ENCODE measurements at regions not wholly inside any gene's neighbourhood (a gene's known extent, or its start where the extent isn't known, plus 50 kb on each side); places are given as distances from the start of the nearest gene placed in this dataset.
A peak's percentile ranks its signal among the peaks of the same experiment; 100 is the strongest.
"Not testable (repeated sequence)": the region's sequence is repeated elsewhere in the genome, so short reads cannot be mapped to it uniquely, and the experiment has no call there.

DNA sequence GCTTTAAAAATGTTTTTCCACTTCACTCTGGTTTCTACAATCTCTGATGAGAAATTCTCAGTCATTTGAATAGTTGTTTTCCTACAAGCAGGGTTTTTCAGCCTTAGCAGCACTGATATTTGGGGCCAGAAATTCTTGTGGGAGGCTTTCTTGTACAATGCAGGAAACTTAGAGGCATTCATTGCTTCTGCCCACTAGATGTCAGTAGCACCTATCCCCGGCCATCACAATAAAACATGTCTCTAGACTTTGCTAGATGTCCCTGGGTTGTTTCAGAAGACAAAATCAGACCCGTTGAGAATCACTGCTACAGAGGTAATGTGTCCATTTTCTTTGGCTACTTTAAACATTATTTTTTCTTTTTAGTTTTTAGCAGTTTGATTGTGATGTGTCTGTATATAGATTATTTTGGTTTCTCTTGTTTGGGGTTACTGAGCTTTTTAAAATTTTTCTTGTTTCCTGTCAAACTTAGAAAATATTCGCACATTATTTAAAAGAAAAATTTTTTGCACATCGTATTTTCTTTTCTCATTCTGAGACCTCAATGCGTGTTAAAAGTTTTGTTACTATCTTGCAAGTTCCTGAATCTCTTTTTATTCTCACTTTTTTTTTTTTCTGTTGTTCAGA is 60.8 kb upstream of the CCDC179 start:
- peak; percentile 12 for DNase-seq

DNA sequence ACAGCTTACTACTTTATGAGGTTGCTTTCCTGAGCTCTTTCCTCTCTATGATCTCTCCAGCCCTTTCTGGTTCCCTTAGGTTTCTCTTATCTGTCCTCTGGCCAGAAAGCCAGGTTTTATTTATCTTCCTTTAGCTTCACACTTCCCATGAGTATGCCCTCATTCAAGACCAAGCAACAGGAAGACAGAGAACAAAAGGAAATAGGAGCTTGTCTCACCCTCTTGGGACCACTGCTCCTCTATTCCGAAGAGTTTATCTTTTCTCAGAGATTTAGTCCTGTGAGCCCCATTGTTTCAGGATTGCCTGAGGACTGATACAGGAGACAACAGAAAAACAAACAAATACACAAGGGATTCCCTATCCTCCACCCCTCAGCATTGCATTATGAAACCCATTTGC is 62.4 kb upstream of the CCDC179 start:
- DNase-seq: no peak

DNA sequence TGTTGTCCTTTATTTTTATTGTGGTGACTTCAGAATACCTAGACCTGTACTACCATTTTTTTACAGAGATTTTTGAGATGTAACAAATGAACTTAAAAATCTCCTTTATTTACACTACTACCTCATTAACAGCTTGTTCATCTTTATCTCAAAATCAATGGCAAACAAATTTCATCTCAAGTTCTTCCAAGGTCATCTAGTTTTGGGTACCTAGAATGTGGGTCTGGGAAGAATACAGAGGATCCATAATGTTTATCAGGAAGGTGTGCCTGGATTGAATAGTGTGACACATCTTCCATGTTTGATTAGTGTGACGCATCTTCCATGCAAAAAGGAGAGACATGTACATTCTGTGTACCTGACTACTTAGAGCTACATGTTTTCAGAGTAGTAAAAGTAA is 63.3 kb upstream of the CCDC179 start:
- DNase-seq: no peak

DNA sequence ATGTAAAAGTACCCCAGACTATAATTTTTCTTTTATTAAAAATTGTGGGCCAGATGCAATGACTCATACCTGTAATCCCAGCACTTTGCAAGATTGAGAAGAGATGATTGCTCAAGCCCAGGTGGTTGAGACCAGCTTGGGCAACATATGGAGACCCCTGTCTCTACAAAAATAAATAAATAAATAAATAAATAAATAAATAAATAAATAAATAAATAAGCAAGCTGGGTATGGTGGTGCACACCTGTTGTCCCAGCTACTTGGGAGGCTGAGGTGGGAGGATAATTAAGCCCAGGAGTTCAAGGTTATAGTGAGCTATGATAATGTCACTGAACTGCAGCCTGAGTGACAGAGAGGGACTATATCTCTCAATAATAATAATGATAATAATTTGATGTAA is 66.1 kb upstream of the CCDC179 start:
- DNase-seq: no peak

DNA sequence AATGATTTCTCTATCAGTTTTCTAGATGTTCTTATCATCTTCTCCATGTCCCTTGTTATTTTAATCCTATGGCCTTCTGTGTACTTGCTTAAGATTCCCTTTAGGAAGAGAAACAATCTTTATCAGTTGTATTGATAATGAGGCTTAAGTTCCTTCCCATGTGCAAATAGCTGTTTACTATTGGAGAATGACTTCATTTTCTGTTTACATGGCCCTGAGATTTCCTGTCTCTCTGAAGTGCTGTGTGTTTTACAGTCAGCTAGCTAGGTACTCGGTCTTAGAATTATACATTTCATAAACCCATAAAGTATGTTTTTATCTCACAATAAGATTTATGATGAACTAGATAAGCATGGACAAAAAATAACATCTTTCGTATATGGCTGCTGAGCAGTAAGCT is 67.5 kb upstream of the CCDC179 start:
- DNase-seq: no peak

DNA sequence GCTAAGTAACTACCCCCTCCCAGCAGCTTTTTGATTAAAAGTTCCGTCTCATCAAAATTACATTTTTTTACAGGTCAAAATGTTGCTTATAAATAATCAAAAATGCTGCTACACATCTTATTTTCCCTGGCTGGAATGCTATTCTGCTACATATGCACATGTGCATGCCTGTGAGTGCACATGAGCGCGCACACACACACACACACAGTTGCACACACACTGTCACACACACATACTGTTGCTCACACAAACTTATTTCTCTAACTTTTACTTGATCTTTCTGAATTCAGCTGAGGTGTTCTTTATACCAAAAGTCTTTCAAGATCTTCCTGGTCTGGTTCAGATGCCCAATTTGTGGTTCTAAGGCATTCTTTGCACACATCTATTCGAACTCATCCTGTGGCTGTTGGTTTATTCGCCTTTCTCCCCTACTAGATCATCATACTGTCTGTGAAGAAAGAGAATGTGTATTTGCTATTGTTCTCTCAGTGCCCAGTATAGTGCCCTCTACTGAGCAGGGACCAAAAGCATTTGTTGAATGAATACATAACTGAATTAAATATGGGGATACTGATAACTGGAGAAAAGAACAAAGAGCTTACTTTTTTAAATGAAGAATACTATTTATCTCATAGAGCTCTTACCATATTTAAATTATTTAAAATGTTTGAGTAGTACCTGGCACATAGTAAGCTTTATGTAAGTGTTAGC is 68.1 kb upstream of the CCDC179 start:
- DNase-seq: no peak

DNA sequence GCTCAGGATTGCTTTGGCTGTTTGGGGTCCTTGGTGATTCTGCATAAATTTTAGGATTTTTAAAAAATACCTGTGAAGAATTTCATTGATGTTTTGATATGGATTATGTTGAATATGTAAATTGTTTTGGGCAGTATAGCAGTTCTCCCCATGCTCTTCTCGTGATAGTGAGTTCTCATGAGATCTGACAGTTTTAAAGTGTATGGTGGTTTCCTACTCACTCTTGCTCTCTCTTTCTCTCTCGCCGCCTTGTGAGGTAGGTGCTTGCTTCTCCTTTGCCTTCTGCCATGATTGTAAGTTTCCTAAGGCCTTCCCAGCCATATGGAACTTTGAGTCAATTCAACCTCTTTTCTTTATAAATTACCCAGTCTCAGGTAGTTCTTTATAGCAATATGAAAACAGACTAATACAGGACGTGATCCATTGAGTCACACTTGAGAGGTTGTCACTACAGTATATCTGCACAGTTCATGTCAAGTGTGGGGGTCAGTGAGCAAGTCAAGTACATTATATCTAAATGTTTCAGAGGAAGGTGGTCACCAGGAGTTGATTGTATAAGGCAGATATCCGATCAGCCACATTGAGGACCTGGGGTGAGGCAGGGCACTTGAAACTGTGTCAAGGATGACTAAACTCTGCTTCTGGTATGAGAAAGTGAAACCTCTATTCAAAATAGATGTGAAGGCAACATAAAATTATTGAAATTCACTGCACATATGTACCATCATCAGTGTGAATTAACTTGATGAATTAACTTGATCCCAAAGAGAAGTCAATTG is 70.7 kb upstream of the CCDC179 start:
- no peak for DNase-seq

DNA sequence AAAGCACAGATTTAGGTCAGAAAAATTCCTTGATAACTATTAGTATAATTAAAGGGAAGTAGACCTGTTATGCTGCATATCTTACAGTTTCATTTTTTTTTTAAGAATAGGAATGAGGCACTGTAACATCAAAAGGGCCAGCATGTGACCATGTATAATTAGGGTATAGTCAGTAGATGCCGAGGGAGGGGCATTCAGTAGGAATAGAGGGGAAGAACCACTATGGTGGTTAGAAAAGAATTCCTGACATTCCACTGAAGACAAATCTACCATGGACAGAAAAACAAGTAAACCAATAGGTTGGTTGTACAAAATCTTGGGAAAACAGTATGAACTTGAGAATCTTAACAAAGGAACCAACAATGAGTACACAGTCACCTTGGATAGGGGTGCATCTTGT is 78.4 kb upstream of the CCDC179 start:
- DNase-seq: no peak

DNA sequence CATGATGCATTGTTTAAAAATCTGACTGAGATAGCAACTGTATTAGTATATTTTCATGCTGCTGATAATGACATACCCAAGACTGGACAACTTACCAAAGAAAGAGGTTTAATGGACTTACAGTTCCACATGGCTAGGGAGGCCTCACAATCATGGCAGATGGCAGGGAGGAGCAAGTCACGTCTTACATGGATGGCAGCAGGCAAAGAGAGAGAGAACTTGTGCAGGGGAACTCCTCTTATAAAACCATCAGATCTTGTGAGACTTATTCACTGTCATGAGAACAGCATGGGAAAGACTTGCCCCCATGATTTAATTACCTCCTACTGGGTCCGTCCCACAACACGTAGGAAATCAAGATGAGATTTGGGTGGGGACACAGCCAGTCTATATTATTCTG is 81.3 kb upstream of the CCDC179 start:
- DNase-seq: not testable (repeated sequence)

DNA sequence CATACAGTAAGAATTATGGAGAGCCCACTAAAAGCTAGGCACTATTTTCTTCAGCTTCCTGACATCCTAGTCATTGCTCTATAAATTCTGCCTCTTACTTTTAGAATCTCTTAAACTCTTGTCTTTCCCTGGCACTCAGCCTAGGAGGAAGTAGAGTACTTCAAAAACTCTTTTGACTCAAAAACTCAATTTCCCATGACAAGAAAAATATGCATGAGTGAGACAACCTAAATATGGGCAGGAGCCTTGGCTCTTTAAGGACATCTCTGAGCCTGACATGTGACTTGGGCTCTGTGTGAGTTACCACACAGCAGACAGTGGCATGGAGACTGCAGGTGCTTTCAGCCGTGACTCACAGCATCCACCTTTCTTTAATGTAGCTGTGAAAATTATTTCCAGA is 97.5 kb upstream of the CCDC179 start:
- no peak for DNase-seq

DNA sequence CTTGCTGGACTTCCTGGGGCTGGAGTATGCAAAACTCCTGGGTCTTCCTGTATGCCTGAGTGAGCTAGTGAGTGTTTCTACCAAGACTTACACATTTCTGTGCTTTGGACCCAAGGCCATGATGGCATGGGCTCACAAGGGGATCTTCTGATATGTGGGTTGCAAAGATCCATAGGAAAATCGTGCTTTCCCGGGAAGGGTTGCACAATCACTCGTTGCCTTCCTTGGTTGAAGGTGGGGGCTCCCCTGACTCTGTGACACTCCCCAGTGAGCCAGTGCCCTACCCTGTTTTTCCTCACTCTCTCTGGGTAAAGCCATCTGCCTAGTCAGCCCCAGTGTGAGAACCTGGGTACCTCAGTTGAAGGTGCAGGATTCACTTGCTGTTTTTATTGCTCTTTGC is 114.0 kb upstream of the CCDC179 start:
- DNase-seq: no peak

DNA sequence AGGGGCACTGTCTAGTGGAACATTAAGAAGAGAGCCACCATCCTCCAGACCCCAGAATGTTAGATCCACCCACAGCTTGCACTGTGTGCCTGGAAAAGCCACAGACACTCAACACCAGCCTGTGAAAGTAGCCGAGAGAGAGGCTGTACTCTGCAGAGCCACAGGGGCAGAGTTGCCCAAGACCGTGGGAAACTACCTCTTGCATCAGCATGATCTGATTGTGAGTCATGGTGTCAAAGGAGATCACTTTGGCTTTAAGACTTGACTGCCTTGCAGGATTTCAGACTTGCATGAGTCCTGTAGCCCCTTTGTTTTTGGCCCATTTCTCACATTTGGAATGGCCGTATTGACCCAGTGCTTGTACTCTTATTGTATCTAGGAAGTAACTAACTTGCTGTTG is 115.9 kb upstream of the CCDC179 start:
- DNase-seq: no peak

DNA sequence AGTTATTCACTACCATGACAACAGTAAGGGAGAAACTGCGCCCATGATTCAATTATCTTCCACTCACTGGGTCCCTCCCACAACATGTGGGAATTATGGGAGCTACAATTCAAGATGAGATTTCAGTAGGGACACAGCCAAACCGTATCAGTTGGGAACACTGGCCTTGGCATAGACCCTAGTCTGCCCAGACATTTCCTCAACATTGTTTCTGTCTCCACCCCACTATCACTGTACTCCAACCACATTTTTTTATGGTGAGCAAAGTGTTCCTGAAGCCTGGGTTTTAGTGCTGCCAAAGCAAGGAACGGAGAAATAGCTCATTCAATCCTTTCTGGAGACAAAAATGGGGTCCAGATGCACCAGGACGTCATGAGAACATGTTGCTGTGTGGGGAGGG is 122.6 kb upstream of the CCDC179 start:
- no peak for DNase-seq

DNA sequence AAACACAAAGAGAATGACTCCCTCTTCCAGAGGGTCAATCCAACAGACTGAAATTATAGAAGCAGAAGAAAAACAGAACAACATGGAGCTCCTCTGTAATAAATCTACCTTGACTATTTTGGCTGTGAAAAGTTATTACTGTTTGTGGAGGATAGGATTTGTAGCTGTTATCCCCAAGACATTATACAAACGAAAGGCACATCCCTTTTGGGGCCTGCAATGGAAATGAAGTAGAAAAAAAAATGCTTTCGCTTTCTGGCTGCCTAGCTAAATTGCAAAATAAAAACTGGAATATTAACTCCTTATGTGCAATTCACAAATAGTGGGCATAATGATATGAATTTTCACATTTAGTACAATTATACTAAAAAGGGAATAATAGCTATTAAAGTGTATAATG is 123.8 kb upstream of the CCDC179 start:
- no peak for DNase-seq

DNA sequence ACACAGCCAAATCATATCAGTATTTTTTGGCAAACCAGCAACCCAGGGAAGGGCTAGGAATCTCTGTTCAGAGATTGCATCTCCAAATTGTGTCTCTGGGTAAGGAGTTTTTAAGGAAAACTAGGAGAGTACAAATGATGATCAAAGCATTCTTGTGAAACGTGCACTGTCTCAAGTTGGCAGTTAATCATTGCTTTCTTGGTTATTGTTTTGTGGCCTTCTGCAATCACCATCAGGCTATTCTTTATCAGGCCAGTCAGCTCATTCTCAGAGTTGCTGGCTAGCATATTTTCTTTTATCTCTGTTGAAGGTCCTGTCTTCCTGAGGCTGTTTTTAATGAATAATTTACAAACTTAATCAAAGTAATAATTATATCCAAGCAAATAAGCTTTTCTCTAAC is 129.1 kb upstream of the CCDC179 start:
- no peak for DNase-seq

DNA sequence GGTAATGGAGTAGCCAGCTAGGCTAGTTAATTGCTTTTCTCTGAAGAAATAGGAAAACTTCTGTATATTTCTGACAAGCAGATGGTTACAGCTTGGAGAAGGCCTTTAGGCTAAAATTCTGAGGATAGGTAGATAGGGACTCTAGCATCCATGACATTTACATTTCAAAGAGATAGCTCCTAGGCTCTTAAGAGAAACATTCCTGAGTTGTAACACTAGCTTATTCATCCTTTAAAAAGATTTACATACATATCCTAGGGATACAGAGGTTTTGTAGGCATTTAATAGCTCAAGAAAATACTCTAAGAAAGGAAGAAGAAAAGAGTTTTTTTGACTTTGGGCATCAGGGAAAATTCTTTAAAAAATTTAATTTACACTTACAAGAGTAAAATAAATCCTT is 130.9 kb upstream of the CCDC179 start:
- DNase-seq: no peak

DNA sequence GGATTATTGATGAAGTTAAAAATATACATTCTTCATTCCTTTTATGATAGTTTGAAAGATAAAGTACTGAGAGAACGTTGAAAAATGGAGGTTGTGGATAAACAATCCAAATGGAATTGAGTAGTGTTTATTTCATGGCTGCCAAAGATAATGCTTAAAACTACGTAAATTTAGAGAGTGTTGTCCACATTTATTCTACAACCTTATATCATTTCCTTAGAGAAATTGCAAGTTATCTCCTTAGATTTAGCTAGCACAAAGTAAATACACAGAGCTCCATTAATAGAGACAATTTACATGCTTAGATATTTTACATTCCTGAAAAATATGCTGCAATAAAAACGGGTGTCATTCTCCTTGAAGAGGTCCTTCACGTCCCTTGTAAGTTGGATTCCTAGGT is 146.5 kb upstream of the CCDC179 start:
- no peak for DNase-seq

DNA sequence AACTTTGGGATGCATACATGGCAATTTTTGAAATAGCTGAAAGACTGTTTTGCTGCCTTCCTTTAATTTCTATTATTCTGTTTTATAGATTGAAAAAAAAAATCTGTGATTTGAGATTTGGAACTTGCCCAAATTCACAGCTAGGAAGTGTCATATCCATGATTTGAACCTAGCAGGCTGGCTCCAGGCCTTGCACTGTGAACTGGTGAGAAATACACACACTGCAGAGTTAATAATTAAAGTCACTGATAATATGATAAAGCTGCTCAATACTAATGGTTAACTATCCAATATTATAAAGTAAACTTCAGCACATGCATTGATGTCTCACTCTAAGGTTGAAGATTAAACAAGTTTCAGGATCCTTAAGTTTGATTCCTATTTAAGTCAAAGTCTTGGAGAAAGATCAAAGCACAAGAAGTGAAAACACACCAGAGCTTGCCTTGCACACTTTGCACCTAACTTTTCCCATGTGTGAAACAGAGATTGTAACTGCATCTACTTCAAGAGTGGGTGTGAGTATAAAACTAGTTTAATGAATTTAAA is 150.6 kb upstream of the CCDC179 start:
- no peak for DNase-seq

DNA sequence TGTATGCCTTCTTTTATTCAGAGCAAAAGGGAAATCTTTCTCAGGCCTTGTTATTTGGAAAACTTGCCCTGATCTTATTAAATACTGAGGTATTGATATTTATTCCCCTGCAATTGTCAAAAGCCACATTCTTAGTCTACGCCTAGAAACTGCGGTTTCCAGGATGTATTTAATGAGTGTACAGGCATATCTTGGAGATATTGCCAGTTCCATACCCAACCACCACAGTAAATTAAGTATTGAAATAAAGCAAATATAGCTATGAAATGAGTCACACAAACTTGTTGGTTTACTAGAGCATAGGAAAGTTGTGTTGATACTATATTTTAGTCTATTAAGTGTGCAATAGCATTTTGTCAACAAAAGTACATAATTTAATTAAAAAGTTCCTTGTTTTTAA is 152.7 kb upstream of the CCDC179 start:
- no peak for DNase-seq

DNA sequence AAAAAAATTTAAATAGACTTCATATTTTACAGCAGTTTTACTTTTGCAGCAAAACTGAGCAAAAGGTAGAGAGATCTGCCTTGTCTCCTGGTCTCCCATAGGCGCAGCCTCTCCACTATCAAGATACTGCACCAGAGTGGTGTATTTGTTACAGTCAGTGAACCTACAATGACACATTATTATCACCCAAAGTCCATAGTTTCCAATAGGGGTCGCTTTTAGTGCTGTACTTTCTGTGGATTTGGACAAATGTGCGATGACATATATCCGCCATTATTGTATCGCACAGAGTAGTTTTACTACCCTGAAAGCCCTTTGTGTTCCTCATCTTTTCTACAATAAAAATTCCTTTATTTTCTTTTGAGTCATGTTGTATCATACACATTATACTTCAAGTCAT is 153.2 kb upstream of the CCDC179 start:
- no peak for DNase-seq

DNA sequence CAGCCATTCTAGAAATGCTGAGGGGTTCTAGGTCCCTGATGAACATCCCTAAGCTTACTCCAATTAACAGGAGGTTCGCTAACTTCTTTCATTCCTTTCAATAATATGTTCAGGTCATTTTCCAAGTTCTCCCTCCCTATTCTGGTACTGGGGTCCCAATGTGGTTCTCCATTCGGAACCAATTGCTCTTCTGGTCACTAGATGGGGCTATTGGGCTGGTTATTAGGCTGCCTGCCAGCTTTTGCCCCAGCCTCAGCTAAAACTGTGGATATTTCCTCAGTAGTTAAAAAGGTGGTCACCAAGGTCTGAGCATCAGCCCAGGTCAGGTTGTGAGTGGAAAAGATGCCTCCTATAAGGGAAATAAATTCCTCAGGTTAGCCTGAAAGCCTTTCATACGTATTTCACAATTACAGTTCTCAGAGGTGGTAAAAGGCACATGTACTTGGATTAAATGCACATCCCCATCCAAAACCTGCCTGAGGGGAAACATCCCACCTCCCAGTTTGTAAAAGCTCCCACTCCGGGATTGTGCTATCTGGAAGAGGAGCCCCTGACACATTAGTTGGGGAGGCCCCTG is 161.1 kb upstream of the CCDC179 start:
- no peak for DNase-seq

DNA sequence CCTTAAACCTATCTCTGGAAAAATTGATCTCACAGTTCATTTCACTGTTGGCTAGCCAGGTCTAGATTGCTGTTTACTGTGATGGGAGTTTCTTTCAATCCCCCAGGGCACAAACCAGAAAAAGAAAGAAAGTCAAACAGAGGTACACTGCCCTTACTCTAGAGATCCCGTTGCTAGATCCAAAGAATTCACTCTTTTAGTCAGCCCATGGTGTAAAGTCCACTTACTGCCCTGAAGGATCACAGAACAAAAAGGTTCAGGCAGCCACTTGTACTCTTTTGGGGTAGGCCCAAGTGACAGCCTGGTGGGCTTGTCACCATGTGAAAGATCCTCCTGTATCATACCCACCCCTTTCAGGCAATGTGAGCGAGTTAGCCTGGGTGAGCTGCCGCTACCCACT is 162.6 kb upstream of the CCDC179 start:
- no peak for DNase-seq

DNA sequence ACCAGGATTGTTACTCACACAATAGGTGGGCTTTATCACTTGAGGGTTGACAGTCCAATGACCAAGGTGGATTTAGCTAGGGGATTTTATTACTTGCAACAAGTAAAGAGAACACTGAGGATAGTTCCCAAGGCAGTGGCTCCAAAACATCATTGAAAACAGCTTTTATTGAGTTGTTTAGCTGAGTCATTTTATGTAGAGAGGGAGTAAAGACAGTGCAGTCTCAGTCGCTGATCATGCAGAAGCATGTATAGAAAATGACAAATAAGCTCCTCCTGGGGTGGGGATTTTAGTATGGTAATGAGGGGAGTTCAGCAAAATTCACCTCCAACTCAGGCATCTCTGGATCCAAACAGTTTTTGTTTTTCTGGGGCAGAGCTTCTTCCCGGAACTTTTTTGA is 163.0 kb upstream of the CCDC179 start:
- DNase-seq: no peak

DNA sequence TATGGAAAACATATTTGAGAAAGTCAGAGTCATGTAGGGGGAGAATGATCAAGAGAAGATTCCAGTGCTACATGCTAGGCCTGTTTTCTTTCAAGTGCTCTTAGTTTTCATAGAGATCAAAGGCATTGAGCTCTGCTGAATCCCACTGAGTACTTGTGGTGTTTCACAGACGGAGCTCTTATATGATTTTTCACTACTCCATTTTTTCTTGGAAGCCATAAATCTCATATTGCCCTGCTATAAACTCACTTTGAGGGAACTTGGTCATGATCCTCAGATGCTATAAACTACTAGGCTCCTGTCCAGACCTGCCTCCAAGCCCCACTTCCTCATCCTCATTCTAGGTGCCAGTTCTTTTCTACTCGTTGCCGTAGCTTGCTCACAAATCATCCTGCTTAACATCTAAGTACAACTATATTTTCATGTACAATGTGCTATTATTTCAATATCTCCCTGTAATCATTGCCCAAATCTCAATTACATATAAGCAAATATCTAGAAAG is 180.8 kb upstream of the CCDC179 start:
- no peak for DNase-seq

Data from CD4-positive, alpha-beta T cell treated with Interleukin-17A for 1 hour (primary cell).